Activated T-helper 1 cell treated with anti-CD3 and anti-CD28 coated beads, Interleukin-12 subunit alpha, Interleukin-12 subunit beta, Interleukin-2, Interleukin-4 antibody, amounts not matched to agents 30 ng/mL and 10 ng/mL and 1 ng/mL, durations not matched to agents 14 hours and 24 hours and 36 hours (primary cell): ENCODE measurements at regions not wholly inside any gene's neighbourhood (a gene's known extent, or its start where the extent isn't known, plus 50 kb on each side); places are given as distances from the start of the nearest gene placed in this dataset.

ENCODE experiments used
- DNase-seq: peaks from one replicate; pipeline ENCODE4 v3.0.0; 2021; ENCODE audit warnings: low spot score
- H3K27ac Mint-ChIP-seq: one replicate; pipeline ENCODE4 v1.8.0; 2021; ENCODE audit warnings: mild to moderate bottlenecking, mixed read lengths
- H3K27me3 Mint-ChIP-seq: one replicate; pipeline ENCODE4 v1.8.0; 2022; ENCODE audit warnings: mild to moderate bottlenecking, moderate library complexity, mixed read lengths; ENCODE audit not compliant: insufficient read depth
- H3K36me3 Mint-ChIP-seq: one replicate; pipeline ENCODE4 v1.8.0; 2021; ENCODE audit warnings: low read depth, mixed read lengths
- H3K4me1 Mint-ChIP-seq: one replicate; pipeline ENCODE4 v1.8.0; 2021; ENCODE audit warnings: low read depth, mixed read lengths
- H3K4me3 Mint-ChIP-seq: one replicate; pipeline ENCODE4 v1.8.0; 2021; ENCODE audit warnings: mild to moderate bottlenecking, moderate library complexity, mixed read lengths
- H3K9me3 Mint-ChIP-seq: one replicate; pipeline ENCODE4 v1.8.0; 2021; ENCODE audit warnings: mixed read lengths
- intact Hi-C: fragments of 100-400 bp; cut with micrococcal nuclease; formaldehyde crosslinking; loops from one replicate; pipeline ENCODE4 v1.15.1; 2024

DNA sequence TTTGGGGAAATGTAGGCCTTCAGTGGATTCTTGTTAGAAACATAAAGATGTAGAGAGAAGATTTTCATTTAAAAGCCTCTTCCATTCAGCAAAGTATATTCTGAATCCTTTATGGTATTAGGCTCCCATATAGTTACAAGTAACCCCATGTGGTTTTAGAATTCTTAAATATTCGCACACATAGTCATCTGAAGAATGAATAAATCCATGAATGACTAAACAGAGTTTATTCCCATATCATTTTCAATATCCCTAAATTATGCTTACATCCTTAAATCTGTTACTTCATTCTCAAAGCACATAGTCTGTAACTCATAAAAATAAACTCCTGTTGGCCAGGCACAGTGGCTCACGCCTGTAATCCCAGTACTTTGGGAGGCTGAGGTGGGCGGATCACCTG, 962.1 kb downstream of the KCNJ18 start:
- Mint-ChIP-seq H3K27me3 (no peaks in the 10 kb centered on the region), H3K4me1 (no peaks in the 10 kb centered on the region), H3K36me3 (no peaks in the 10 kb centered on the region), H3K9me3 (peaks cover 36% of the 10 kb centered on the region), H3K27ac (no peak overlapping the region), H3K4me3 (no peak overlapping the region)
- intact Hi-C loops = no loop called here
- DNase-seq = no peak

DNA sequence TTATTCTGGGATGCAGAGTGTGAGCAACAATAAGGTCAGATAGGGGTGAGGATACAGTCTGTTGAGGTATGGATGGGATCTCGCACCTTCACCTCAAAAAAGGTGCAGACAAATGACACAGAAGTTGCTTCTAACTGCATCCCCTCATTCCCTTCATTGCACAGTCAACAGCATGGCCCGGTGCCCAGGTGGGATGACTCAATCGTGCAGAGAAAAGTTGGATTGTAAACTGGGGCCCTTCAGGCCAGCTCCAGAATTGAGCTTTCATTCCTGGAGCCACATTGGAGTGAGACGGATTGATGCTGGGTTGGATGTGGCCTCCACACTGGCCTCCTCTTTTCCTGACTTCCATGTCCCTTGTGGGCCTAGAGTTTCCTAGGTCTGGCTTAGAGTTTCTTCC, 977.4 kb downstream of the KCNJ18 start:
- Mint-ChIP-seq H3K4me3 (no peak overlapping the region), H3K9me3 (peaks cover 18% of the 10 kb centered on the region), H3K27me3 (no peaks in the 10 kb centered on the region), H3K36me3 (no peaks in the 10 kb centered on the region), H3K27ac (no peak overlapping the region), H3K4me1 (no peaks in the 10 kb centered on the region)
- intact Hi-C loops = no loop called here
- no peak for DNase-seq

DNA sequence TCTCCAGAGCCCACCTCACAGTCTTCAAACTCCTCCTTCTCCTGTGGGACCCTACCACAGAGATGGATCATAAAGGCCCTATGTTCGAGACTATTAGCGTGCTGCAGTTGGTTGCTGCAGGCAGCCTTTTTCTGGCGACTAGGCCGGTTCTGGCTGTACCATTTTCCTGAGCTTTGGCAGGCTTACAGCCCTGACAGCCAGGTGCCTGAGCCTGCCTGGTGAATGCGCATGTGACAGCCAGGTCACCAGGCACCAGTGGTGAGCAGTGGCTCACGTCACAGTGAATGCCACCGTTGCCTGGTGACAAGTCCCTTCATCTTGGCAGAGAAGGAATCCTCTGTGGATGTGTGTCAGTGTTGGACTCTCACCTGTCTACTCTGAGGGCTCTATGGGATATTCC, 978.8 kb downstream of the KCNJ18 start:
- H3K27me3 Mint-ChIP-seq = no peaks in the 10 kb centered on the region
- no peaks in the 10 kb centered on the region for H3K36me3 Mint-ChIP-seq

GRCh38 chr17:22692066-22692805, 999.9 kb downstream of the KCNJ18 start:
- Mint-ChIP-seq H3K4me3 (no peak overlapping the region), H3K27me3 (no peaks in the 10 kb centered on the region), H3K9me3 (peaks cover 39% of the 10 kb centered on the region), H3K27ac (no peak overlapping the region), H3K36me3 (no peaks in the 10 kb centered on the region), H3K4me1 (no peaks in the 10 kb centered on the region)
- DNase-seq = no peak
- intact Hi-C loops = no loop called here

More for the DNA sequence above, 978.8 kb downstream of the KCNJ18 start:
- intact Hi-C loops = no loop called here
- H3K9me3 Mint-ChIP-seq = peaks cover 25% of the 10 kb centered on the region
- H3K4me3 Mint-ChIP-seq = no peak overlapping the region
- no peak for DNase-seq
- no peaks in the 10 kb centered on the region for H3K4me1 Mint-ChIP-seq
- no peak overlapping the region for H3K27ac Mint-ChIP-seq

GRCh38 chr17:22692806-22693171, 1000.5 kb downstream of the KCNJ18 start:
- intact Hi-C loops = no loop called here
- DNase-seq = no peak
- no peak overlapping the region for H3K4me3 Mint-ChIP-seq
- H3K36me3 Mint-ChIP-seq = no peaks in the 10 kb centered on the region
- H3K27me3 Mint-ChIP-seq = no peaks in the 10 kb centered on the region
- peaks cover 42% of the 10 kb centered on the region for H3K9me3 Mint-ChIP-seq
- no peaks in the 10 kb centered on the region for H3K4me1 Mint-ChIP-seq
- H3K27ac Mint-ChIP-seq = no peak overlapping the region

GRCh38 chr17:22694362-22695227, 1002.3 kb downstream of the KCNJ18 start:
- Mint-ChIP-seq H3K4me3 (no peak overlapping the region), H3K4me1 (no peaks in the 10 kb centered on the region), H3K9me3 (peaks cover 56% of the 10 kb centered on the region), H3K27ac (no peak overlapping the region), H3K36me3 (no peaks in the 10 kb centered on the region), H3K27me3 (no peaks in the 10 kb centered on the region)
- intact Hi-C loops = no loop called here
- DNase-seq = no peak

GRCh38 chr17:22695228-22695619, 1002.9 kb downstream of the KCNJ18 start:
- Mint-ChIP-seq H3K36me3 (no peaks in the 10 kb centered on the region), H3K4me3 (no peak overlapping the region), H3K9me3 (peaks cover 56% of the 10 kb centered on the region), H3K4me1 (no peaks in the 10 kb centered on the region), H3K27ac (no peak overlapping the region), H3K27me3 (no peaks in the 10 kb centered on the region)
- intact Hi-C loops = no loop called here
- DNase-seq = no peak

DNA sequence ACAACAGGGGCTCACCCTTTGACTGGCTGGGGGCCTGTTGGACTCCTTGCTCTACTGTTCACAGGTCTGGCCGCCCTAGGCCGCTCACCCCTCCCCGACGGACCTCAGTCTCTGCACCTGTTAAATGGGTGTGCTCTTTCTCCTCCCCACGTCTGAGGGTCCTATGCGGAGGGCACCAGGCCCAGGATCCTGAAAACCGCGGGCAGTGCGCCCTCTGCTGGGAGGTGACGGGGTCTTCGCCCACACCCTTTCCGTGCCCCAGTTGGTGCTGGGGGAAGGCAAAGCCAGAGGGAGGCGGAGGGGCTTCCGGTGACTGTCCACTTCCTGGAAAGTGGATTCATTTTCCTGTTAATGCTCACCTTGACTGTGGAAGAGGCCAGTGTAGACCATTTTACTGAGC, 1010.9 kb downstream of the KCNJ18 start:
- Mint-ChIP-seq H3K9me3 (peaks cover 42% of the 10 kb centered on the region), H3K4me1 (no peaks in the 10 kb centered on the region), H3K4me3 (no peak overlapping the region), H3K27me3 (no peaks in the 10 kb centered on the region), H3K27ac (no peak overlapping the region), H3K36me3 (no peaks in the 10 kb centered on the region)
- intact Hi-C loops = no loop called here
- DNase-seq = no peak

GRCh38 chr17:22703786-22704441, 1011.6 kb downstream of the KCNJ18 start:
- intact Hi-C loops = no loop called here
- Mint-ChIP-seq H3K4me1 (no peaks in the 10 kb centered on the region), H3K9me3 (peaks cover 40% of the 10 kb centered on the region), H3K36me3 (no peaks in the 10 kb centered on the region), H3K27ac (no peak overlapping the region), H3K4me3 (no peak overlapping the region), H3K27me3 (no peaks in the 10 kb centered on the region)
- no peak for DNase-seq

- Mint-ChIP-seq H3K4me3 (no peak overlapping the region), H3K4me1 (no peaks in the 10 kb centered on the region), H3K27me3 (no peaks in the 10 kb centered on the region), H3K27ac (no peak overlapping the region), H3K36me3 (peaks cover 1% of the 10 kb centered on the region), H3K9me3 (peaks cover 43% of the 10 kb centered on the region)
- intact Hi-C loops = no loop called here
- DNase-seq = no peak
These were observed 1012.4 kb downstream of the KCNJ18 start for GRCh38 chr17:22704674-22705073.

GRCh38 chr17:22707626-22708025, 1015.3 kb downstream of the KCNJ18 start:
- Mint-ChIP-seq H3K4me1 (no peaks in the 10 kb centered on the region), H3K27ac (no peak overlapping the region), H3K9me3 (peaks cover 56% of the 10 kb centered on the region), H3K27me3 (no peaks in the 10 kb centered on the region), H3K4me3 (no peak overlapping the region), H3K36me3 (peaks cover 4% of the 10 kb centered on the region)
- intact Hi-C loops = no loop called here
- no peak for DNase-seq

DNA sequence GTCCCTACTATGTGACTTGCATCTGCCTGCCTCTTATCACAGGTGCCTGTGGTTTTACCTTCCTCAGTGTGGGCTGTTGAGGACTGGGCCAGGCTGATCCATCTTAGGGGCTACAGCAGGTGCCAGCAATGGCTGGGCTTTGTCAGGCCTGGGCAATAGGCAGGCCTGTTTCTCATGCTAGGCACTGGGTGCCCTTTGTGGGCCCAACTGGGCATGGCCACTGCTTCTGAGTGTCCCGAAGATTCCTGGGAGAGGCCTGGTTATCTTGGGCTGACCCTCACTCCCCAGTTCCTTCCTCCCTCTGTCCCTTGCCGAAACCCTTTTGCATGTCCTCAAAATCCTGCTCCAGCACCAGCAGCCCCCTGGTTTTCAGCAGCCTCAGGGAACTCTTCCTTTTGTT, 1024.9 kb downstream of the KCNJ18 start:
- intact Hi-C loops = no loop called here
- Mint-ChIP-seq H3K4me1 (no peaks in the 10 kb centered on the region), H3K27me3 (no peaks in the 10 kb centered on the region), H3K4me3 (no peak overlapping the region), H3K27ac (no peak overlapping the region), H3K36me3 (no peaks in the 10 kb centered on the region), H3K9me3 (peaks cover 49% of the 10 kb centered on the region)
- DNase-seq = no peak

DNA sequence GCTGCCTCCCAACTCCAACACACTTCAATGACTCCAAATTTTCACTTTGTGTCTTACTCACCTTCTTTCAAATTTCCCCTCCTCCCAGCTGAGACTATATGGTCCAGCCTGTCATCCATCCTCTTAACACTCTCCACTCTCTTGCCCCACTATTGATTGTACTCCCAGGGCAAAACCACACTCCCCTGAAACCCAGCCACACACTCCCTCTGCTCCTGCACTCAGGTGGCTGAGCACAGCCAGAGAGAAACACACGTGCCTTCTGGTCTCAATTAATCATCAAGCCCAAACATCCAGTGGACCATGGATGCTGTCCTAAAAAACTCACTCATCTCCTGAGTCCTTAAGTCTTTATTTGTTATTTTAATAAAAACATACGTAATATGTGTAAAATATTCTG, 1026.4 kb downstream of the KCNJ18 start:
- no peak overlapping the region for H3K27ac Mint-ChIP-seq
- DNase-seq = no peak
- intact Hi-C loops = no loop called here
- no peaks in the 10 kb centered on the region for H3K27me3 Mint-ChIP-seq
- no peaks in the 10 kb centered on the region for H3K4me1 Mint-ChIP-seq
- H3K9me3 Mint-ChIP-seq = peaks cover 43% of the 10 kb centered on the region
- no peaks in the 10 kb centered on the region for H3K36me3 Mint-ChIP-seq
- no peak overlapping the region for H3K4me3 Mint-ChIP-seq
